GM23338 (cell line): ENCODE measurements at regions not wholly inside any gene's neighbourhood (a gene's known extent, or its start where the extent isn't known, plus 50 kb on each side); places are given as distances from the start of the nearest gene placed in this dataset.

ENCODE experiments used
- CREB1 ChIP-seq: fragments of 250-450 bp; sonication (Bioruptor Pico); IDR thresholded peaks from 2 replicates; pipeline ENCODE4 v1.5.0; 2020; ENCODE audit warnings: low read depth, mild to moderate bottlenecking, moderate library complexity
- EZH2 ChIP-seq: fragments of 200-600 bp; sonication (generic); IDR thresholded peaks from one replicate; pipeline ENCODE4 v1.8.0; 2017; ENCODE audit warnings: antibody characterized with exemption, mild to moderate bottlenecking, low read depth; ENCODE audit not compliant: unreplicated experiment
- EZH2phosphoT487 ChIP-seq: fragments of 200-600 bp; sonication (generic); IDR thresholded peaks from one replicate; pipeline ENCODE4 v1.8.1; 2018; ENCODE audit warnings: antibody characterized with exemption; ENCODE audit not compliant: unreplicated experiment
- POLR2AphosphoS5 ChIP-seq: IDR thresholded peaks from 2 replicates; pipeline ENCODE4 v1.6.1; 2016; ENCODE audit warnings: antibody characterized with exemption, low read depth
- ZNF331 ChIP-seq: fragments of 250-450 bp; sonication (Bioruptor Pico); IDR thresholded peaks from 2 replicates; pipeline ENCODE4 v1.5.0; 2020; ENCODE audit warnings: low read depth, mild to moderate bottlenecking, moderate library complexity
- TF ChIP-seq, protein P1 (sequence below), 2 experiments: fragments of 200-600 bp in 1 of 2; sonication (generic) in 1 of 2; conservative IDR thresholded peaks; 2 replicates each; pipeline versions ENCODE4 v1.5.1 to v1.6.1; 2016 to 2017; ENCODE audit warnings: antibody characterized with exemption in 2 of 2, low read depth in 2 of 2, mild to moderate bottlenecking in 2 of 2, moderate library complexity in 1 of 2
- TF ChIP-seq, protein P2 (sequence below): IDR thresholded peaks from 2 replicates; pipeline ENCODE4 v1.6.1; 2016; ENCODE audit warnings: antibody characterized with exemption

DNA sequence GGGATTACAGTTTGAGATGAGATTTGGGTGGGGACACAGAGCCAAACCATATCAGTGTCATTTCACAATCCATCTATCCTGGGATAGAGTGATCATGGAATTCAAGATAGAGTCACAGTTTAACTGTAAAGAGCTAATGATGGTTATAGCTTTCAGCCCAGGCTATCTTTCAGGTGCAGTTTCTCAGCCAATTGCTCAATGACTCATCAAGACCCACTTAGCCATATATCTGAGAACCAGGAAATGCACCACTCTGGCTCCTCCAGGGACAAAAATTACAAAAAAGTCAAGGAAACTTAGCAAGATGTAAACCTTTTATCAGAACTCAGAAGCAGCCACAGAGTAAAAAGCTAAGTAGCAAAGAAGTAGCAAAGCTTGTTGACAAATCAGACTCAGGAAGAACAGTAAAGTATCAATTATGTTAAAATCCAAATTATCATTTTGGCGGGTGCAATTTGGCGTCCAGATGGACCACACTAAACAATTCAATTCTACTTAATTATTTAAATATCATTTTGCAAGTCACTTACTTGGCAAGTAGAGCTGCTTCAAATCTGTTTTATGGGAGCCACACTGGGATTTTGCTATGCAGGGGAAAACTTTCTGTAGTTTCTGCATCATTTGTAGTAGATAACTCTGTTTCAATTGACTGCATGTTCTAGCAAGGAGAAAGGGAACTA is 169.4 kb downstream of the TLE1 start:
- TF ChIP-seq, protein P1, sequence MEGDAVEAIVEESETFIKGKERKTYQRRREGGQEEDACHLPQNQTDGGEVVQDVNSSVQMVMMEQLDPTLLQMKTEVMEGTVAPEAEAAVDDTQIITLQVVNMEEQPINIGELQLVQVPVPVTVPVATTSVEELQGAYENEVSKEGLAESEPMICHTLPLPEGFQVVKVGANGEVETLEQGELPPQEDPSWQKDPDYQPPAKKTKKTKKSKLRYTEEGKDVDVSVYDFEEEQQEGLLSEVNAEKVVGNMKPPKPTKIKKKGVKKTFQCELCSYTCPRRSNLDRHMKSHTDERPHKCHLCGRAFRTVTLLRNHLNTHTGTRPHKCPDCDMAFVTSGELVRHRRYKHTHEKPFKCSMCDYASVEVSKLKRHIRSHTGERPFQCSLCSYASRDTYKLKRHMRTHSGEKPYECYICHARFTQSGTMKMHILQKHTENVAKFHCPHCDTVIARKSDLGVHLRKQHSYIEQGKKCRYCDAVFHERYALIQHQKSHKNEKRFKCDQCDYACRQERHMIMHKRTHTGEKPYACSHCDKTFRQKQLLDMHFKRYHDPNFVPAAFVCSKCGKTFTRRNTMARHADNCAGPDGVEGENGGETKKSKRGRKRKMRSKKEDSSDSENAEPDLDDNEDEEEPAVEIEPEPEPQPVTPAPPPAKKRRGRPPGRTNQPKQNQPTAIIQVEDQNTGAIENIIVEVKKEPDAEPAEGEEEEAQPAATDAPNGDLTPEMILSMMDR (conservative IDR thresholded peaks at IDR 0.05; ENCODE audit: low read depth in 2 of 2) = no peak
- TF ChIP-seq, protein P2, sequence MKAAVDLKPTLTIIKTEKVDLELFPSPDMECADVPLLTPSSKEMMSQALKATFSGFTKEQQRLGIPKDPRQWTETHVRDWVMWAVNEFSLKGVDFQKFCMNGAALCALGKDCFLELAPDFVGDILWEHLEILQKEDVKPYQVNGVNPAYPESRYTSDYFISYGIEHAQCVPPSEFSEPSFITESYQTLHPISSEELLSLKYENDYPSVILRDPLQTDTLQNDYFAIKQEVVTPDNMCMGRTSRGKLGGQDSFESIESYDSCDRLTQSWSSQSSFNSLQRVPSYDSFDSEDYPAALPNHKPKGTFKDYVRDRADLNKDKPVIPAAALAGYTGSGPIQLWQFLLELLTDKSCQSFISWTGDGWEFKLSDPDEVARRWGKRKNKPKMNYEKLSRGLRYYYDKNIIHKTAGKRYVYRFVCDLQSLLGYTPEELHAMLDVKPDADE = no peak
- TF ChIP-seq POLR2AphosphoS5 = no peak
- TF ChIP-seq EZH2phosphoT487 = no peak
- no peak for TF ChIP-seq EZH2
- no peak for TF ChIP-seq ZNF331 (CRISPR knock-in tag)
- no peak for TF ChIP-seq CREB1 (CRISPR knock-in tag)
